ENCODE measurements at regions not wholly inside any gene's neighbourhood (a gene's known extent, or its start where the extent isn't known, plus 50 kb on each side); places are given as distances from the start of the nearest gene placed in this dataset.

DNA sequence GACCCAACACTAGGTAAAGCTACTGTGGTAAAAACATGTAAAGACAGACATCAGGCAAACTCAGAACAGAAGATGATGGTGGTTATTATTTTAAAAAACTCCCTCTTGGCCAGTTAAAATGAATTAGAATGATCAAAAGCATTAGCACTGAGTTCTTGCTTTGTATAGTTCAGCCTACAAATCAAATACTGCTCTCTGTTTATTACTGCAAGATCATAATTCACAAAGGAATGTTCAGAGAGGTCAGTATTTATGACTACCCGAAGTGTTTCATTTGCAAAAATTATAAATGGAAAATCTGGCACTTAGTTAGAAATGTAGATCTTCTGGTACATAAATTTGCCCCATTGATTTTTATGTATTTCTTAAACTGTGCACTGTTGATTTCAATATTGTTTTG, 140.3 kb upstream of the PPP2R2B start:
- ATAC-seq (ENCODE audit: low read depth) (no peak), DNase-seq (ENCODE audit: low spot score) (no peak)
- no peak overlapping the region for H3K27ac ChIP-seq (ENCODE audit: poor library complexity, severe bottlenecking)

GRCh38 chr5:147036691-147037245, 158.2 kb upstream of the PPP2R2B start:
- no peak overlapping the region for H3K4me3 ChIP-seq (ENCODE audit: severe bottlenecking)
- peaks cover 13% of the 10 kb centered on the region for H3K4me1 ChIP-seq (ENCODE audit: insufficient read depth, poor library complexity, severe bottlenecking)
- DNase-seq (ENCODE audit: low spot score) (no peak), ATAC-seq (ENCODE audit: low read depth) (no peak)
- no peaks in the 10 kb centered on the region for H3K9me3 ChIP-seq (ENCODE audit: severe bottlenecking)
- peak overlapping the region; percentile 58 for H3K27ac ChIP-seq (ENCODE audit: poor library complexity, severe bottlenecking)
- H3K27me3 ChIP-seq (ENCODE audit: insufficient read depth, poor library complexity, severe bottlenecking) = no peaks in the 10 kb centered on the region
- no peaks in the 10 kb centered on the region for H3K36me3 ChIP-seq (ENCODE audit: low read depth)
- TF ChIP-seq, protein P1, sequence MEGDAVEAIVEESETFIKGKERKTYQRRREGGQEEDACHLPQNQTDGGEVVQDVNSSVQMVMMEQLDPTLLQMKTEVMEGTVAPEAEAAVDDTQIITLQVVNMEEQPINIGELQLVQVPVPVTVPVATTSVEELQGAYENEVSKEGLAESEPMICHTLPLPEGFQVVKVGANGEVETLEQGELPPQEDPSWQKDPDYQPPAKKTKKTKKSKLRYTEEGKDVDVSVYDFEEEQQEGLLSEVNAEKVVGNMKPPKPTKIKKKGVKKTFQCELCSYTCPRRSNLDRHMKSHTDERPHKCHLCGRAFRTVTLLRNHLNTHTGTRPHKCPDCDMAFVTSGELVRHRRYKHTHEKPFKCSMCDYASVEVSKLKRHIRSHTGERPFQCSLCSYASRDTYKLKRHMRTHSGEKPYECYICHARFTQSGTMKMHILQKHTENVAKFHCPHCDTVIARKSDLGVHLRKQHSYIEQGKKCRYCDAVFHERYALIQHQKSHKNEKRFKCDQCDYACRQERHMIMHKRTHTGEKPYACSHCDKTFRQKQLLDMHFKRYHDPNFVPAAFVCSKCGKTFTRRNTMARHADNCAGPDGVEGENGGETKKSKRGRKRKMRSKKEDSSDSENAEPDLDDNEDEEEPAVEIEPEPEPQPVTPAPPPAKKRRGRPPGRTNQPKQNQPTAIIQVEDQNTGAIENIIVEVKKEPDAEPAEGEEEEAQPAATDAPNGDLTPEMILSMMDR (IDR thresholded peaks at IDR 0.05; ENCODE audit: poor library complexity, severe bottlenecking) = no peak

More for the DNA sequence above, 140.3 kb upstream of the PPP2R2B start:
- TF ChIP-seq, protein P1 (IDR thresholded peaks at IDR 0.05; ENCODE audit: poor library complexity, severe bottlenecking) = no peak
- H3K27me3 ChIP-seq (ENCODE audit: insufficient read depth, poor library complexity, severe bottlenecking) = no peaks in the 10 kb centered on the region
- no peaks in the 10 kb centered on the region for H3K36me3 ChIP-seq (ENCODE audit: low read depth)
- no peak overlapping the region for H3K4me3 ChIP-seq (ENCODE audit: severe bottlenecking)
- no peaks in the 10 kb centered on the region for H3K9me3 ChIP-seq (ENCODE audit: severe bottlenecking)
- H3K4me1 ChIP-seq (ENCODE audit: insufficient read depth, poor library complexity, severe bottlenecking) = no peaks in the 10 kb centered on the region

DNA sequence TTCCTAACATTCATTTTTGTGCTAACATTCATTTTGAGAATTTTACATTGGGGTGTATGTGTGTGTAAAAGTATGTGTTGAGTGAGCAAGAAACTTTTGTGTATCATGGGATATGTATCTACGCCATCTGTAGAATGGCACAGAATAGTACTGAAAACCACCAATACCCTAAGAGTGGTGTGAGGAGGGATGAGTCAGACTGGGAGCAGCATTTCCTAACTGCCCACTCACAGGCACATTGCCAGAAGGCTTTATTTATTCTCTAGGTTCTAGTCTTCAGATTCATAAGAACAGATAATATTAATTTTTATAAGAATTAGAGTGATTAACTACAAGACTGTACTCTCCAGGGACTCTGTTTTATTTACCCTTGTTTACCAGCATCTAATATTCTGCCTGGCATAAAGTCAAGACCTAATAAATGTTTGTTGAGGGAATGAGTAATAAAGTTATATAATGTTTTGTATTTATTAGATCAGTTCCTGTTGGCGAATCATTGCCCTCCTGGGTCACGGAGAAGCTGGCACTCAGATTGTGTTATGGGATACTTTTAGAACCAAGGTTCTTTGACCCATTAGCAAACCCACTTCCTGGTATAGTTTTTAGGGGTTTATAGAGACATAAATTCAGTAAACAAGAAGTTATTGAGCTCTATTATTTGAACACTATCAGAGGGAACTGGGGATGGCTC, 159.1 kb upstream of the PPP2R2B start:
- Histone ChIP-seq H3K4me3 (ENCODE audit: severe bottlenecking) (no peak overlapping the region), H3K9me3 (ENCODE audit: severe bottlenecking) (no peaks in the 10 kb centered on the region), H3K36me3 (ENCODE audit: low read depth) (no peaks in the 10 kb centered on the region), H3K4me1 (ENCODE audit: insufficient read depth, poor library complexity, severe bottlenecking) (peaks cover 13% of the 10 kb centered on the region), H3K27ac (ENCODE audit: poor library complexity, severe bottlenecking) (peak overlapping the region; percentile 58), H3K27me3 (ENCODE audit: insufficient read depth, poor library complexity, severe bottlenecking) (no peaks in the 10 kb centered on the region)
- peak; percentile 97 for ATAC-seq (ENCODE audit: low read depth)
- DNase-seq (ENCODE audit: low spot score) = peak; percentile 78
- TF ChIP-seq, protein P1 (IDR thresholded peaks at IDR 0.05; ENCODE audit: poor library complexity, severe bottlenecking) = no peak

- H3K36me3 ChIP-seq (ENCODE audit: low read depth) = no peaks in the 10 kb centered on the region
- ATAC-seq (ENCODE audit: low read depth) = no peak
- DNase-seq (ENCODE audit: low spot score) = no peak
- no peaks in the 10 kb centered on the region for H3K9me3 ChIP-seq (ENCODE audit: severe bottlenecking)
- H3K4me1 ChIP-seq (ENCODE audit: insufficient read depth, poor library complexity, severe bottlenecking) = peaks cover 13% of the 10 kb centered on the region
- no peaks in the 10 kb centered on the region for H3K27me3 ChIP-seq (ENCODE audit: insufficient read depth, poor library complexity, severe bottlenecking)
- no peak overlapping the region for H3K4me3 ChIP-seq (ENCODE audit: severe bottlenecking)
- no peak overlapping the region for H3K27ac ChIP-seq (ENCODE audit: poor library complexity, severe bottlenecking)
- TF ChIP-seq, protein P1 (IDR thresholded peaks at IDR 0.05; ENCODE audit: poor library complexity, severe bottlenecking) = no peak
Observed at GRCh38 chr5:147040856-147041255, 162.3 kb upstream of the PPP2R2B start.
